ENCODE measurements at regions not wholly inside any gene's neighbourhood (a gene's known extent, or its start where the extent isn't known, plus 50 kb on each side); places are given as distances from the start of the nearest gene placed in this dataset.

- no peak for TF ChIP-seq CTCF (IDR thresholded peaks at IDR 0.05)
- TF ChIP-seq POLR2A (IDR thresholded peaks at IDR 0.05): no peak
Observed at GRCh38 chr2:181332044-181332605, 125.1 kb upstream of the ITGA4 start.
